Heart left ventricle (tissue), 16 donors: ENCODE measurements at regions not wholly inside any gene's neighbourhood (a gene's known extent, or its start where the extent isn't known, plus 50 kb on each side); places are given as distances from the start of the nearest gene placed in this dataset.

Experiments used
- ATAC-seq, 4 donors: fragments of 200-7000 bp; cut with Tn5 transposase; one replicate each; pipeline ENCODE4 v1.9.1; 2020 to 2022; ENCODE audit warnings: moderate library complexity in 4 of 4, mild to moderate bottlenecking in 3 of 4, moderate number of reproducible peaks in 1 of 4
- DNase-seq, 5 donors: peaks; one replicate each; pipeline ENCODE4 v3.0.0-alpha.2; 2020
- H3K27ac ChIP-seq, 12 donors: fragments of 200-600 bp; sonication (generic) in 4 of 12; one replicate each; pipeline versions ENCODE4 v1.5.0 to v1.8.0; 2016 to 2022; ENCODE audit warnings: mild to moderate bottlenecking in 2 of 12
- H3K27me3 ChIP-seq, 9 donors: fragments of 200-600 bp; sonication (generic) in 2 of 9; one replicate each; pipeline versions ENCODE4 v1.5.1 to v1.8.0; 2016 to 2022; ENCODE audit warnings: mild to moderate bottlenecking in 3 of 9
- H3K36me3 ChIP-seq, 9 donors: fragments of 200-600 bp; sonication (generic) in 2 of 9; one replicate each; pipeline versions ENCODE4 v1.5.0 to v1.8.0; 2018 to 2022; ENCODE audit warnings: mild to moderate bottlenecking in 2 of 9
- H3K4me1 ChIP-seq, 12 donors: fragments of 200-600 bp; sonication (generic) in 4 of 12; one replicate each; pipeline versions ENCODE4 v1.5.0 to v1.8.0; 2016 to 2022; ENCODE audit warnings: mild to moderate bottlenecking in 3 of 12
- H3K4me3 ChIP-seq, 12 donors: fragments of 200-600 bp; sonication (generic) in 4 of 12; one replicate each; pipeline versions ENCODE4 v1.5.0 to v1.8.0; 2017 to 2022; ENCODE audit warnings: mild to moderate bottlenecking in 9 of 12, moderate library complexity in 4 of 12
- H3K9me3 ChIP-seq, 12 donors: fragments of 200-600 bp; sonication (generic) in 4 of 12; one replicate each; pipeline versions ENCODE4 v1.5.0 to v1.8.0; 2016 to 2022; ENCODE audit warnings: mild to moderate bottlenecking in 1 of 12
- CTCF ChIP-seq, 12 donors: fragments of 200-600 bp; sonication (generic) in 4 of 12; IDR thresholded peaks; one replicate each; pipeline versions ENCODE4 v1.5.0 to v1.8.0; 2018 to 2022; ENCODE audit warnings: antibody characterized with exemption in 12 of 12, mild to moderate bottlenecking in 5 of 12
- POLR2A ChIP-seq, 2 donors: fragments of 450-650 bp; IDR thresholded peaks; one replicate each; pipeline ENCODE4 v1.6.1; 2017; ENCODE audit warnings: antibody characterized with exemption in 2 of 2, mild to moderate bottlenecking in 2 of 2, moderate library complexity in 2 of 2
- WGBS, 4 donors: extraction: QIAGEN DNeasy Blood & Tissue Kit in 2 of 4; methylation state at CpG; one replicate each; pipeline versions ENCODE4 v1.1.5 to v1.1.7; 2013 to 2018; 5-methylcytosine and 5-hydroxymethylcytosine counted together
- intact Hi-C, 10 donors: fragments of 100-400 bp; cut with DNase I; formaldehyde crosslinking; loops; one replicate each; pipeline versions ENCODE4 v1.11.1 to v1.14.2; 2022
- donor health status: ischemic (EF 13 %, LVEDD 7.1; RV severe dilation, severe dysfunction).
- donor health status: healthy with polysubstance abuse.
- donor health status: DM: no; HTN: yes; CAD: no.
- donor health status: DM: no; HTN: no; CAD: no.
- donor health status: ischemic (EF 25% LVEDD 6.9; RV normal size, moderate dysfunction).
- donor health status: ischemic (EF 25% LVEDD 5.7; RV mildly dilated, moderate dysfunction).
- donor health status: healthy.
- donor health status: DM: yes; HTN: yes; CAD: no.
- donor health status: ischemic (EF 35%, LVEDD 5.7; RV mildly dilated, moderate dysfunction).
- donor health status: nonischemic (EF 11% LVEDD 7.7; RV severe dilation, severe dysfunction).
- donor health status: DM: yes; HTN: yes; CAD: no.
- donor health status: PGD.
- donor health status: ischemic (EF 29% LVEDD 5.4; RV normal size, mild dysfunction).
- donor health status: nonischemic (EF 23%, LVEDD 6.1; RV moderate dilation, normal function).

GRCh38 chr12:65630555-65630954 lies 193.7 kb upstream of the HMGA2 start:
- Histone ChIP-seq H3K4me3 (no peak overlapping the region), H3K4me1 (no peaks in the 10 kb centered on the region), H3K36me3 (no peaks in the 10 kb centered on the region), H3K27me3 (no peaks in the 10 kb centered on the region), H3K9me3 (peaks cover 0 to 3% (median 0%) of the 10 kb centered on the region in 12 donors), H3K27ac (peak overlapping the region in 1 of 12 donors; percentile 61)
- 68 to 82% (median 72%) methylated on average over 3 of the region's 3 CpGs for WGBS, 4 donors
- DNase-seq = no peak
- TF ChIP-seq POLR2A (IDR thresholded peaks at IDR 0.05) = no peak
- no peak for TF ChIP-seq CTCF (IDR thresholded peaks at IDR 0.05)
- intact Hi-C loops = no loop called here
- ATAC-seq = no peak

- TF ChIP-seq CTCF (IDR thresholded peaks at IDR 0.05) = no peak
- no peak for TF ChIP-seq POLR2A (IDR thresholded peaks at IDR 0.05)
- Histone ChIP-seq H3K9me3 (peaks cover 0 to 3% (median 0%) of the 10 kb centered on the region in 12 donors), H3K27me3 (no peaks in the 10 kb centered on the region), H3K4me3 (no peak overlapping the region), H3K36me3 (no peaks in the 10 kb centered on the region), H3K4me1 (no peaks in the 10 kb centered on the region), H3K27ac (peak overlapping the region in 9 of 12 donors; percentile 15 to 68 (median 42))
- ATAC-seq = peak; percentile 74 to 92 (median 83)
- WGBS, 4 donors = 59 to 72% (median 69%) methylated on average over 8 of the region's 8 CpGs
- DNase-seq = peak in 1 of 5 donors; percentile 15
- intact Hi-C loops = no loop called here
Measured at GRCh38 chr12:65631621-65632111, 192.6 kb upstream of the HMGA2 start.

- ATAC-seq (peak; percentile 67 to 87 (median 71)), DNase-seq (peak in 4 of 5 donors; percentile 18 to 41 (median 28))
- H3K36me3 ChIP-seq = no peaks in the 10 kb centered on the region
- H3K4me1 ChIP-seq = no peaks in the 10 kb centered on the region
- peak overlapping the region in 10 of 12 donors; percentile 15 to 68 (median 38) for H3K27ac ChIP-seq
- H3K27me3 ChIP-seq = no peaks in the 10 kb centered on the region
- H3K9me3 ChIP-seq = peaks cover 0 to under 1% (median 0%) of the 10 kb centered on the region in 12 donors
- no peak overlapping the region for H3K4me3 ChIP-seq
- intact Hi-C loops = no loop called here
- WGBS, 4 donors = 57 to 80% (median 77%) methylated on average over 5 of the region's 5 CpGs
- TF ChIP-seq POLR2A (IDR thresholded peaks at IDR 0.05) = no peak
Measured at GRCh38 chr12:65632131-65632855, 192.0 kb upstream of the HMGA2 start.

GRCh38 chr12:65634061-65634460 lies 190.2 kb upstream of the HMGA2 start:
- intact Hi-C loops = no loop called here
- Histone ChIP-seq H3K4me3 (no peak overlapping the region), H3K27ac (no peak overlapping the region), H3K4me1 (no peaks in the 10 kb centered on the region), H3K36me3 (no peaks in the 10 kb centered on the region), H3K27me3 (no peaks in the 10 kb centered on the region), H3K9me3 (no peaks in the 10 kb centered on the region)
- 89 to 96% (median 90%) methylated on average over 3 of the region's 3 CpGs for WGBS, 4 donors
- TF ChIP-seq CTCF (IDR thresholded peaks at IDR 0.05) = no peak
- TF ChIP-seq POLR2A (IDR thresholded peaks at IDR 0.05) = no peak
- DNase-seq (no peak), ATAC-seq (no peak)
